Activated CD4-positive, alpha-beta T cell treated with anti-CD3 and anti-CD28 coated beads, Interleukin-2, amount 10 ng/mL, durations not matched to agents 24 days and 14 days (primary cell): ENCODE measurements at regions not wholly inside any gene's neighbourhood (a gene's known extent, or its start where the extent isn't known, plus 50 kb on each side); places are given as distances from the start of the nearest gene placed in this dataset.

Experiments
- DNase-seq: peaks from one replicate; pipeline ENCODE4 v3.0.0; 2022
- H3K27ac Mint-ChIP-seq: one replicate; pipeline ENCODE4 v1.8.0; 2022; ENCODE audit warnings: mild to moderate bottlenecking, mixed read lengths
- H3K27me3 Mint-ChIP-seq: one replicate; pipeline ENCODE4 v1.8.0; 2022; ENCODE audit warnings: mixed read lengths
- H3K36me3 Mint-ChIP-seq: one replicate; pipeline ENCODE4 v1.8.0; 2022; ENCODE audit warnings: low read depth, mild to moderate bottlenecking, mixed read lengths
- H3K4me1 Mint-ChIP-seq: one replicate; pipeline ENCODE4 v1.8.0; 2021; ENCODE audit warnings: mixed read lengths
- H3K4me3 Mint-ChIP-seq: one replicate; pipeline ENCODE4 v1.8.0; 2022; ENCODE audit warnings: mild to moderate bottlenecking, moderate library complexity, mixed read lengths
- H3K9me3 Mint-ChIP-seq: one replicate; pipeline ENCODE4 v1.8.0; 2021; ENCODE audit warnings: mixed read lengths
- intact Hi-C: fragments of 100-400 bp; cut with micrococcal nuclease; formaldehyde crosslinking; loops from one replicate; pipeline ENCODE4 v1.15.1; 2023

DNA sequence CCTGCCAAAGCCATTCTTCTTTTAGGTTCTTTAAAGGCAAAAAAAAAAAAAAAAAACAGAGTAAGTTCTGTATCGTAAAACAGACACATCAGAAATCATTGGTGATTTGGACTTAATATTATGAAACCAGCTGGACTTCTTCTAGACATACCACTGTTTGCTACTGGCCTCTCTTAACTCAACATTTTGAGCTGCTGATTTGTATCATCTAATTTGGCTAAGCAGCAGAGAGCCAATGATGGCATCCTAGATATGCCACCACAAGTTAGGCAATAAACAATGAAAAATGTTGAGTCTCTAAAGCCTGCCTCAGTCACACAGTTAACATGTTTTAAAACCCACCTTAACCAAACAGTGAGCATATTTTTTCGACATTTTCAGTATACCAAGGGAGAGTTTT, 1034.3 kb upstream of the NXPH2 start:
- no peak for DNase-seq
- Mint-ChIP-seq H3K36me3 (no peaks in the 10 kb centered on the region), H3K9me3 (peaks cover 5% of the 10 kb centered on the region), H3K4me3 (no peak overlapping the region), H3K27me3 (no peaks in the 10 kb centered on the region), H3K4me1 (no peaks in the 10 kb centered on the region), H3K27ac (no peak overlapping the region)
- intact Hi-C loops: no loop called here

- Mint-ChIP-seq H3K36me3 (no peaks in the 10 kb centered on the region), H3K4me1 (no peaks in the 10 kb centered on the region), H3K27me3 (no peaks in the 10 kb centered on the region), H3K27ac (no peak overlapping the region), H3K9me3 (peaks cover 3% of the 10 kb centered on the region), H3K4me3 (no peak overlapping the region)
- DNase-seq: no peak
- intact Hi-C loops: no loop called here
Observed at GRCh38 chr2:139813340-139813739, 1033.2 kb upstream of the NXPH2 start.

DNA sequence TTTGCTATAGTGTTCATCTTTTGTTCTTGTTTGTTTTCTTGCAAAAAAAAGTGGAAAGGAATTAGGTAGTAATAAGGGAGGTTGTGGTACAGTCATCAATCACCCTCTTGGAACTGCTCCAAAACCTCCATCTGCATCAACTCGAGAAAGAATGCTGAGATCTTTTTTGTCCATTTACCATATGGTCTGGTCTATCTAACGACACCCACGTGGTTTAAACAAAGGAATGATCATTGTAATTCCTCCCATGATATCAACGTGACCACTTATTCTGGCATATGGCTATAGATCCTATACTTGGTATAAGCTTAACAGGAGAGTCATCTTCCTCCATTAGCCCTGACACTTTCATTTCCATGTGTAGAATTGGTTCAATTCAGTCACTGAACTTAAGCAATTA, 1025.3 kb upstream of the NXPH2 start:
- Mint-ChIP-seq H3K27me3 (no peaks in the 10 kb centered on the region), H3K4me1 (no peaks in the 10 kb centered on the region), H3K36me3 (no peaks in the 10 kb centered on the region), H3K9me3 (no peaks in the 10 kb centered on the region), H3K4me3 (no peak overlapping the region), H3K27ac (no peak overlapping the region)
- intact Hi-C loops: no loop called here
- no peak for DNase-seq

GRCh38 chr2:139798391-139798790, 1018.2 kb upstream of the NXPH2 start:
- Mint-ChIP-seq H3K27me3 (no peaks in the 10 kb centered on the region), H3K36me3 (no peaks in the 10 kb centered on the region), H3K9me3 (peaks cover 4% of the 10 kb centered on the region), H3K27ac (no peak overlapping the region), H3K4me3 (no peak overlapping the region), H3K4me1 (no peaks in the 10 kb centered on the region)
- intact Hi-C loops: no loop called here
- DNase-seq: no peak

- Mint-ChIP-seq H3K27me3 (no peaks in the 10 kb centered on the region), H3K27ac (no peak overlapping the region), H3K9me3 (peaks cover under 1% of the 10 kb centered on the region), H3K4me1 (no peaks in the 10 kb centered on the region), H3K36me3 (no peaks in the 10 kb centered on the region), H3K4me3 (no peak overlapping the region)
- intact Hi-C loops: no loop called here
- DNase-seq: no peak
Observed at GRCh38 chr2:139790807-139791752, 1010.9 kb upstream of the NXPH2 start.

GRCh38 chr2:139790136-139790535, 1009.9 kb upstream of the NXPH2 start:
- no peak for DNase-seq
- intact Hi-C loops: no loop called here
- H3K4me1 Mint-ChIP-seq: no peaks in the 10 kb centered on the region

GRCh38 chr2:139778732-139779131, 998.5 kb upstream of the NXPH2 start:
- Mint-ChIP-seq H3K36me3 (no peaks in the 10 kb centered on the region), H3K4me1 (no peaks in the 10 kb centered on the region), H3K4me3 (no peak overlapping the region), H3K9me3 (no peaks in the 10 kb centered on the region), H3K27ac (no peak overlapping the region), H3K27me3 (no peaks in the 10 kb centered on the region)
- DNase-seq: no peak
- intact Hi-C loops: no loop called here

More at GRCh38 chr2:139790136-139790535, 1009.9 kb upstream of the NXPH2 start:
- H3K27ac Mint-ChIP-seq: no peak overlapping the region
- H3K27me3 Mint-ChIP-seq: no peaks in the 10 kb centered on the region
- H3K9me3 Mint-ChIP-seq: no peaks in the 10 kb centered on the region
- no peaks in the 10 kb centered on the region for H3K36me3 Mint-ChIP-seq
- no peak overlapping the region for H3K4me3 Mint-ChIP-seq

DNA sequence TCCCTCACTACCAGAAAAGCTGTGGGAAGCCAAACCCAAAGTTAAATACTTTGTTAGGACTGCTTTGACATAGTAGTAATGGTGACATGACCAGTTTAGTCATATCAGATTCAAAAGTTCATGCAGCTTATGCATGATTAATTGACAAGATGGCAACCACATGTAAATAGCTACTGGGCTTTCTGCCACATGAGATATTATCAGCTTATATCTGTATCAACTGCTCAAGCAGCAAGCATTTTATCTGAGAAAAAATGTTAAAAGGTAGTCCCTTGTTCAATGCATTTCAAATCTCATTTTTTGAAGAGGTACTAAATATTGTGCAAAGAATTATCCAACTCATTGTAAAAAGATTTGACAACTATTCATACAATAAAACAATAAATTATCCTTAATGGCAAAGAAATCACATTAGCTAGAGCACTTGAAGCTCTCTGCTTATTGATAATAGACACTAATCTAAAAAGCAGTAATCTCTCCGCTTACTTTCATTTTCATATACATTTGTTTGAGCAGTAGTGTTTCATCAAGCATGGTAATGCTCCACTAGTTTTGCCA, 993.6 kb upstream of the NXPH2 start:
- no peak for DNase-seq
- Mint-ChIP-seq H3K27ac (no peak overlapping the region), H3K4me3 (no peak overlapping the region), H3K4me1 (no peaks in the 10 kb centered on the region), H3K27me3 (no peaks in the 10 kb centered on the region), H3K9me3 (no peaks in the 10 kb centered on the region), H3K36me3 (no peaks in the 10 kb centered on the region)
- intact Hi-C loops: no loop called here

GRCh38 chr2:139769633-139770032, 989.4 kb upstream of the NXPH2 start:
- Mint-ChIP-seq H3K9me3 (no peaks in the 10 kb centered on the region), H3K27me3 (no peaks in the 10 kb centered on the region), H3K4me3 (no peak overlapping the region), H3K27ac (no peak overlapping the region), H3K36me3 (no peaks in the 10 kb centered on the region), H3K4me1 (no peaks in the 10 kb centered on the region)
- intact Hi-C loops: no loop called here
- no peak for DNase-seq

GRCh38 chr2:139763705-139764104, 983.5 kb upstream of the NXPH2 start:
- intact Hi-C loops: no loop called here
- Mint-ChIP-seq H3K9me3 (no peaks in the 10 kb centered on the region), H3K27me3 (no peaks in the 10 kb centered on the region), H3K27ac (no peak overlapping the region), H3K4me1 (no peaks in the 10 kb centered on the region), H3K4me3 (no peak overlapping the region), H3K36me3 (no peaks in the 10 kb centered on the region)
- DNase-seq: no peak

DNA sequence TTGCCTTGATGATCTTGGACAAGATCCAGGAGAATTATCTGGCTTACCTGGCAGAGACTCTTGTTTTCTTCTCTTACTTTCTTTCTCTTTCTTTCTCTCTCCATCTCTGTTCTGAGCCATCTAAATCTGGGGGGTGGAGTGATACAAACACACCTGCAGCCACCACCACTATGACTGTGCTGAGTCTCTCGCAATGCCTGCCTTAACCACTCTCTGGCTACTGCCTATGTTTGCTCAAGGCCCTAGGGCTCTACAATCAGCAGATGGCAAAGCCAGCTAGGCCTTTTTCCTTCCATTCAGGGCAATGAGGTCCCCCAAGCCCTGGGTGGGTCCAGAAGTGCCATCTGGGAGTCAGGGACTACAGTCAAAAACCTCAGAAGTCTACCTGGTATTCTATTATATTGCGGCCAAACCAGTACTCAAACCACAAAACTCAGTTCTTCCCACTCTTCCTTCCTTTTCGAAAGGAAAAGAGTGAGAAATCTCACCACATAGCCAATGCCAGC, 978.9 kb upstream of the NXPH2 start:
- H3K9me3 Mint-ChIP-seq: peaks cover 11% of the 10 kb centered on the region
- H3K36me3 Mint-ChIP-seq: no peaks in the 10 kb centered on the region
- H3K4me3 Mint-ChIP-seq: no peak overlapping the region
- H3K4me1 Mint-ChIP-seq: no peaks in the 10 kb centered on the region
- DNase-seq: no peak
- intact Hi-C loops: no loop called here
- no peak overlapping the region for H3K27ac Mint-ChIP-seq
- no peaks in the 10 kb centered on the region for H3K27me3 Mint-ChIP-seq

DNA sequence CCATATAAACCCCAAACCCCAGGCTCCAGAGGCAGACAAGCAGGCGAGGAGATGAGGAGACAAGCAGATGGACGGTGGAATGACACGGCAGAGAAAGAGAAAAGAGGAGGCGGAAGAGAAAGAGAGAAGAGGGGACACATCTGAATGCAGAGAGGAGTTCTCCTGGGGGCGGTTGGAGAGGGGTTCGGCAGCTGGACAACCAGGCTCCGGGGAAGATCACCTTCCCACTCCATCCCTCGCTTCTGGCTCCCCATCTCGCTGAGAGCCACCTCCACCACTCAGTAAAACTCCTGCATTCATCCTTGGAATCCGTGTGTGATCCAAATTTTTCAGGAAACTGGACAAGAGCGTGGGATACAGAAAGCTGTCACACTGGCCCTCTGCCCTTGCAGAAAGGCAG, 966.7 kb upstream of the NXPH2 start:
- no peaks in the 10 kb centered on the region for H3K4me1 Mint-ChIP-seq
- H3K27me3 Mint-ChIP-seq: no peaks in the 10 kb centered on the region
- no peaks in the 10 kb centered on the region for H3K36me3 Mint-ChIP-seq
- DNase-seq: no peak
- H3K4me3 Mint-ChIP-seq: no peak overlapping the region
- H3K27ac Mint-ChIP-seq: no peak overlapping the region
- intact Hi-C loops: no loop called here
- peaks cover 11% of the 10 kb centered on the region for H3K9me3 Mint-ChIP-seq

DNA sequence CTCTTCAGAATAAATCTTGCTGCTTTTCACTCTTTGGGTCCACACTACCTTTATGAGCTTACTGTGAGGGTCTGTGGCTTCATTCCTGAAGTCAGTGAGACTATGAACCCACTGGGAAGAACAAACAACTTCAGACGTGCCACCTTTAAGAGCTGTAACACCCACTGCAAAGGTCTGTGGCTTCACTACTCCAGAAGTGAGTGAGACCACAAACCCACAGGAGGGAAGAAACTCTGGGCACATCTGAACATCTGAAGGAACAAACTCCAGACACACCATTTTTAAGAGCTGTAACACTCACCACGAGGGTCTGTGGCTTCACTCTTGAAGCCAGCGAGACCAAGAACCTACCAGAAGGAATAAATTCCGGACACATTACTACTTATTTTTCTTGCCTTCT, 964.1 kb upstream of the NXPH2 start:
- intact Hi-C loops: no loop called here
- DNase-seq: no peak
- Mint-ChIP-seq H3K27me3 (no peaks in the 10 kb centered on the region), H3K27ac (no peak overlapping the region), H3K9me3 (peaks cover 7% of the 10 kb centered on the region), H3K4me3 (no peak overlapping the region), H3K4me1 (no peaks in the 10 kb centered on the region), H3K36me3 (no peaks in the 10 kb centered on the region)

GRCh38 chr2:139742216-139743172, 962.3 kb upstream of the NXPH2 start:
- H3K36me3 Mint-ChIP-seq: no peaks in the 10 kb centered on the region
- no peaks in the 10 kb centered on the region for H3K4me1 Mint-ChIP-seq
- no peaks in the 10 kb centered on the region for H3K27me3 Mint-ChIP-seq
- intact Hi-C loops: no loop called here
- H3K9me3 Mint-ChIP-seq: peaks cover 7% of the 10 kb centered on the region
- no peak for DNase-seq
- H3K27ac Mint-ChIP-seq: no peak overlapping the region
- no peak overlapping the region for H3K4me3 Mint-ChIP-seq
